GM23338 (cell line): ENCODE measurements at regions not wholly inside any gene's neighbourhood (a gene's known extent, or its start where the extent isn't known, plus 50 kb on each side); places are given as distances from the start of the nearest gene placed in this dataset.

Experiments used
- CREB1 ChIP-seq: fragments of 250-450 bp; sonication (Bioruptor Pico); IDR thresholded peaks from 2 replicates; pipeline ENCODE4 v1.5.0; 2020; ENCODE audit warnings: low read depth, mild to moderate bottlenecking, moderate library complexity
- EZH2 ChIP-seq: fragments of 200-600 bp; sonication (generic); IDR thresholded peaks from one replicate; pipeline ENCODE4 v1.8.0; 2017; ENCODE audit warnings: antibody characterized with exemption, mild to moderate bottlenecking, low read depth; ENCODE audit not compliant: unreplicated experiment
- EZH2phosphoT487 ChIP-seq: fragments of 200-600 bp; sonication (generic); IDR thresholded peaks from one replicate; pipeline ENCODE4 v1.8.1; 2018; ENCODE audit warnings: antibody characterized with exemption; ENCODE audit not compliant: unreplicated experiment
- NANOG ChIP-seq: IDR thresholded peaks from 2 replicates; pipeline ENCODE4 v1.6.1; 2016; ENCODE audit warnings: antibody characterized with exemption, borderline replicate concordance
- POLR2AphosphoS5 ChIP-seq: IDR thresholded peaks from 2 replicates; pipeline ENCODE4 v1.6.1; 2016; ENCODE audit warnings: antibody characterized with exemption, low read depth
- STAT1 ChIP-seq: IDR thresholded peaks from one replicate; pipeline ENCODE4 v1.6.1; 2016; ENCODE audit warnings: antibody characterized with exemption; ENCODE audit not compliant: unreplicated experiment
- ZNF114 ChIP-seq: fragments of 250-450 bp; sonication (Bioruptor Pico); IDR thresholded peaks from 2 replicates; pipeline ENCODE4 v1.5.0; 2020; ENCODE audit warnings: mild to moderate bottlenecking, moderate library complexity
- ZNF331 ChIP-seq: fragments of 250-450 bp; sonication (Bioruptor Pico); IDR thresholded peaks from 2 replicates; pipeline ENCODE4 v1.5.0; 2020; ENCODE audit warnings: low read depth, mild to moderate bottlenecking, moderate library complexity
- TF ChIP-seq, protein P1 (sequence below): fragments of 250-450 bp; sonication (Bioruptor Pico); IDR thresholded peaks from 2 replicates; pipeline ENCODE4 v1.5.0; 2020; ENCODE audit warnings: mild to moderate bottlenecking, moderate library complexity
- TF ChIP-seq, protein P2 (sequence below), 2 experiments: fragments of 200-600 bp in 1 of 2; sonication (generic) in 1 of 2; conservative IDR thresholded peaks; 2 replicates each; pipeline versions ENCODE4 v1.5.1 to v1.6.1; 2016 to 2017; ENCODE audit warnings: antibody characterized with exemption in 2 of 2, low read depth in 2 of 2, mild to moderate bottlenecking in 2 of 2, moderate library complexity in 1 of 2
- TF ChIP-seq, protein P3 (sequence below): IDR thresholded peaks from 2 replicates; pipeline ENCODE4 v1.6.1; 2016; ENCODE audit warnings: antibody characterized with exemption

DNA sequence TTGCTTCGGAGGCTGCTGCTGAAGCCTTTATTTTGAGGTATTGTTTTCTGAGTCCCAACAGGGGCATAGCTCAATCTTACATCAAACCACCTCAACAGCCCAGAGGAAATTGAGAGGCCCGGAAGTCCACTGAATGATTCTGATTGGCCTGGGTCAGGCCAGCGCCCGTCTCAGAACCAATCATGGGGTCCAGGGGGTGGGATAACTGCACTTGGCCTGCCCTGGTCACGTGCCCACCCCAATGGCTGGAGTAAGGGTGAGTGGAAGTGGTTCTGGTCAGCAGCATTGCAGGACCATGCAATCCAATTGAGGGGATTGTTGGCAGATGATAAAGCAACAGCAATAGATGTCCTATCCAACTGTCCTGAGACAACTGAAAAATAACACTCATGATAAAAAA, 190.6 kb downstream of the HERPUD2 start (continued):
- TF ChIP-seq, protein P1, sequence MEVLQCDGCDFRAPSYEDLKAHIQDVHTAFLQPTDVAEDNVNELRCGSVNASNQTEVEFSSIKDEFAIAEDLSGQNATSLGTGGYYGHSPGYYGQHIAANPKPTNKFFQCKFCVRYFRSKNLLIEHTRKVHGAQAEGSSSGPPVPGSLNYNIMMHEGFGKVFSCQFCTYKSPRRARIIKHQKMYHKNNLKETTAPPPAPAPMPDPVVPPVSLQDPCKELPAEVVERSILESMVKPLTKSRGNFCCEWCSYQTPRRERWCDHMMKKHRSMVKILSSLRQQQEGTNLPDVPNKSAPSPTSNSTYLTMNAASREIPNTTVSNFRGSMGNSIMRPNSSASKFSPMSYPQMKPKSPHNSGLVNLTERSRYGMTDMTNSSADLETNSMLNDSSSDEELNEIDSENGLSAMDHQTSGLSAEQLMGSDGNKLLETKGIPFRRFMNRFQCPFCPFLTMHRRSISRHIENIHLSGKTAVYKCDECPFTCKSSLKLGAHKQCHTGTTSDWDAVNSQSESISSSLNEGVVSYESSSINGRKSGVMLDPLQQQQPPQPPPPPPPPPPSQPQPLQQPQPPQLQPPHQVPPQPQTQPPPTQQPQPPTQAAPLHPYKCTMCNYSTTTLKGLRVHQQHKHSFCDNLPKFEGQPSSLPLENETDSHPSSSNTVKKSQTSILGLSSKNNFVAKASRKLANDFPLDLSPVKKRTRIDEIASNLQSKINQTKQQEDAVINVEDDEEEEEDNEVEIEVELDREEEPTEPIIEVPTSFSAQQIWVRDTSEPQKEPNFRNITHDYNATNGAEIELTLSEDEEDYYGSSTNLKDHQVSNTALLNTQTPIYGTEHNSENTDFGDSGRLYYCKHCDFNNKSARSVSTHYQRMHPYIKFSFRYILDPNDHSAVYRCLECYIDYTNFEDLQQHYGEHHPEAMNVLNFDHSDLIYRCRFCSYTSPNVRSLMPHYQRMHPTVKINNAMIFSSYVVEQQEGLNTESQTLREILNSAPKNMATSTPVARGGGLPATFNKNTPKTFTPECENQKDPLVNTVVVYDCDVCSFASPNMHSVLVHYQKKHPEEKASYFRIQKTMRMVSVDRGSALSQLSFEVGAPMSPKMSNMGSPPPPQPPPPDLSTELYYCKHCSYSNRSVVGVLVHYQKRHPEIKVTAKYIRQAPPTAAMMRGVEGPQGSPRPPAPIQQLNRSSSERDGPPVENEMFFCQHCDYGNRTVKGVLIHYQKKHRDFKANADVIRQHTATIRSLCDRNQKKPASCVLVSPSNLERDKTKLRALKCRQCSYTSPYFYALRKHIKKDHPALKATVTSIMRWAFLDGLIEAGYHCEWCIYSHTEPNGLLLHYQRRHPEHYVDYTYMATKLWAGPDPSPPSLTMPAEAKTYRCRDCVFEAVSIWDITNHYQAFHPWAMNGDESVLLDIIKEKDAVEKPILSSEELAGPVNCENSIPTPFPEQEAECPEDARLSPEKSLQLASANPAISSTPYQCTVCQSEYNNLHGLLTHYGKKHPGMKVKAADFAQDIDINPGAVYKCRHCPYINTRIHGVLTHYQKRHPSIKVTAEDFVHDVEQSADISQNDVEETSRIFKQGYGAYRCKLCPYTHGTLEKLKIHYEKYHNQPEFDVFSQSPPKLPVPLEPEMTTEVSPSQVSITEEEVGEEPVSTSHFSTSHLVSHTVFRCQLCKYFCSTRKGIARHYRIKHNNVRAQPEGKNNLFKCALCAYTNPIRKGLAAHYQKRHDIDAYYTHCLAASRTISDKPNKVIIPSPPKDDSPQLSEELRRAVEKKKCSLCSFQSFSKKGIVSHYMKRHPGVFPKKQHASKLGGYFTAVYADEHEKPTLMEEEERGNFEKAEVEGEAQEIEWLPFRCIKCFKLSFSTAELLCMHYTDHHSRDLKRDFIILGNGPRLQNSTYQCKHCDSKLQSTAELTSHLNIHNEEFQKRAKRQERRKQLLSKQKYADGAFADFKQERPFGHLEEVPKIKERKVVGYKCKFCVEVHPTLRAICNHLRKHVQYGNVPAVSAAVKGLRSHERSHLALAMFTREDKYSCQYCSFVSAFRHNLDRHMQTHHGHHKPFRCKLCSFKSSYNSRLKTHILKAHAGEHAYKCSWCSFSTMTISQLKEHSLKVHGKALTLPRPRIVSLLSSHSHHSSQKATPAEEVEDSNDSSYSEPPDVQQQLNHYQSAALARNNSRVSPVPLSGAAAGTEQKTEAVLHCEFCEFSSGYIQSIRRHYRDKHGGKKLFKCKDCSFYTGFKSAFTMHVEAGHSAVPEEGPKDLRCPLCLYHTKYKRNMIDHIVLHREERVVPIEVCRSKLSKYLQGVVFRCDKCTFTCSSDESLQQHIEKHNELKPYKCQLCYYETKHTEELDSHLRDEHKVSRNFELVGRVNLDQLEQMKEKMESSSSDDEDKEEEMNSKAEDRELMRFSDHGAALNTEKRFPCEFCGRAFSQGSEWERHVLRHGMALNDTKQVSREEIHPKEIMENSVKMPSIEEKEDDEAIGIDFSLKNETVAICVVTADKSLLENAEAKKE (CRISPR knock-in tag): no peak
- TF ChIP-seq EZH2phosphoT487 (no peak), EZH2 (no peak), ZNF331 (CRISPR knock-in tag) (no peak), NANOG (no peak), ZNF114 (CRISPR knock-in tag) (no peak), CREB1 (CRISPR knock-in tag) (no peak), POLR2AphosphoS5 (no peak), STAT1 (no peak)
- TF ChIP-seq, protein P2, sequence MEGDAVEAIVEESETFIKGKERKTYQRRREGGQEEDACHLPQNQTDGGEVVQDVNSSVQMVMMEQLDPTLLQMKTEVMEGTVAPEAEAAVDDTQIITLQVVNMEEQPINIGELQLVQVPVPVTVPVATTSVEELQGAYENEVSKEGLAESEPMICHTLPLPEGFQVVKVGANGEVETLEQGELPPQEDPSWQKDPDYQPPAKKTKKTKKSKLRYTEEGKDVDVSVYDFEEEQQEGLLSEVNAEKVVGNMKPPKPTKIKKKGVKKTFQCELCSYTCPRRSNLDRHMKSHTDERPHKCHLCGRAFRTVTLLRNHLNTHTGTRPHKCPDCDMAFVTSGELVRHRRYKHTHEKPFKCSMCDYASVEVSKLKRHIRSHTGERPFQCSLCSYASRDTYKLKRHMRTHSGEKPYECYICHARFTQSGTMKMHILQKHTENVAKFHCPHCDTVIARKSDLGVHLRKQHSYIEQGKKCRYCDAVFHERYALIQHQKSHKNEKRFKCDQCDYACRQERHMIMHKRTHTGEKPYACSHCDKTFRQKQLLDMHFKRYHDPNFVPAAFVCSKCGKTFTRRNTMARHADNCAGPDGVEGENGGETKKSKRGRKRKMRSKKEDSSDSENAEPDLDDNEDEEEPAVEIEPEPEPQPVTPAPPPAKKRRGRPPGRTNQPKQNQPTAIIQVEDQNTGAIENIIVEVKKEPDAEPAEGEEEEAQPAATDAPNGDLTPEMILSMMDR (conservative IDR thresholded peaks at IDR 0.05; ENCODE audit: low read depth in 2 of 2): no peak
- TF ChIP-seq, protein P3, sequence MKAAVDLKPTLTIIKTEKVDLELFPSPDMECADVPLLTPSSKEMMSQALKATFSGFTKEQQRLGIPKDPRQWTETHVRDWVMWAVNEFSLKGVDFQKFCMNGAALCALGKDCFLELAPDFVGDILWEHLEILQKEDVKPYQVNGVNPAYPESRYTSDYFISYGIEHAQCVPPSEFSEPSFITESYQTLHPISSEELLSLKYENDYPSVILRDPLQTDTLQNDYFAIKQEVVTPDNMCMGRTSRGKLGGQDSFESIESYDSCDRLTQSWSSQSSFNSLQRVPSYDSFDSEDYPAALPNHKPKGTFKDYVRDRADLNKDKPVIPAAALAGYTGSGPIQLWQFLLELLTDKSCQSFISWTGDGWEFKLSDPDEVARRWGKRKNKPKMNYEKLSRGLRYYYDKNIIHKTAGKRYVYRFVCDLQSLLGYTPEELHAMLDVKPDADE: no peak
